GM23338 (cell line): ENCODE measurements at regions not wholly inside any gene's neighbourhood (a gene's known extent, or its start where the extent isn't known, plus 50 kb on each side); places are given as distances from the start of the nearest gene placed in this dataset.

Experiments
- ATAC-seq: fragments of 200-7000 bp; cut with Tn5 transposase; 3 replicates; pipeline ENCODE4 v1.9.1; 2020
- DNase-seq: peaks from one replicate; pipeline ENCODE4 v3.0.0-alpha.2; 2015; ENCODE audit warnings: low spot score
- H2AFZ ChIP-seq: fragments of 200-600 bp; sonication (generic); 2 replicates; pipeline ENCODE4 v1.8.0; 2016; ENCODE audit warnings: antibody characterized with exemption, mild to moderate bottlenecking, moderate library complexity
- H3F3A ChIP-seq: fragments of 200-600 bp; sonication (generic); replicated peaks from 2 replicates; pipeline ENCODE4 v1.8.0; 2017; ENCODE audit warnings: antibody characterized with exemption, mixed run types, low read depth
- H3K27ac ChIP-seq: fragments of 200-600 bp; sonication (generic); 2 replicates; pipeline ENCODE4 v1.6.1; 2016; ENCODE audit warnings: low read depth
- H3K27me3 ChIP-seq: fragments of 200-600 bp; sonication (generic); 2 replicates; pipeline ENCODE4 v1.8.0; 2016; ENCODE audit warnings: mild to moderate bottlenecking, mixed run types, moderate library complexity; ENCODE audit not compliant: insufficient read depth
- H3K36me3 ChIP-seq: fragments of 200-600 bp; sonication (generic); 2 replicates; pipeline ENCODE4 v1.8.0; 2016; ENCODE audit warnings: mild to moderate bottlenecking; ENCODE audit not compliant: insufficient read depth
- H3K4me1 ChIP-seq: fragments of 200-600 bp; sonication (generic); 2 replicates; pipeline ENCODE4 v1.8.0; 2016; ENCODE audit warnings: mild to moderate bottlenecking, moderate library complexity; ENCODE audit not compliant: insufficient read depth
- H3K4me2 ChIP-seq: fragments of 200-600 bp; sonication (generic); 2 replicates; pipeline ENCODE4 v1.7.1; 2017; ENCODE audit warnings: mixed run types
- H3K4me3 ChIP-seq: fragments of 200-600 bp; sonication (generic); 2 replicates; pipeline ENCODE4 v1.6.1; 2016; ENCODE audit warnings: mixed run types
- H3K79me2 ChIP-seq: fragments of 200-600 bp; sonication (generic); replicated peaks from 2 replicates; pipeline ENCODE4 v1.8.0; 2017; ENCODE audit warnings: mild to moderate bottlenecking; ENCODE audit not compliant: insufficient read depth
- H3K9me2 ChIP-seq: fragments of 200-600 bp; sonication (generic); 2 replicates; pipeline ENCODE4 v1.8.0; 2017; ENCODE audit not compliant: insufficient read depth
- H4K20me1 ChIP-seq: fragments of 200-600 bp; sonication (generic); replicated peaks from 2 replicates; pipeline ENCODE4 v1.8.0; 2017; ENCODE audit warnings: mild to moderate bottlenecking; ENCODE audit not compliant: insufficient read depth
- H3K27ac Mint-ChIP-seq: 2 replicates; pipeline ENCODE4 v1.8.0; 2020; ENCODE audit warnings: inconsistent platforms, mild to moderate bottlenecking, moderate library complexity, mixed read lengths
- H3K27me3 Mint-ChIP-seq: 3 replicates; pipeline ENCODE4 v1.8.0; 2022; ENCODE audit warnings: low read depth, mild to moderate bottlenecking, moderate library complexity, mixed read lengths, inconsistent platforms; ENCODE audit not compliant: insufficient read depth, poor library complexity
- H3K36me3 Mint-ChIP-seq: 3 replicates; pipeline ENCODE4 v1.8.0; 2021; ENCODE audit warnings: low read depth, mild to moderate bottlenecking, inconsistent platforms, moderate library complexity, mixed read lengths
- H3K4me1 Mint-ChIP-seq: 3 replicates; pipeline ENCODE4 v1.8.0; 2020; ENCODE audit warnings: mild to moderate bottlenecking, inconsistent platforms, mixed read lengths
- H3K4me3 Mint-ChIP-seq: 3 replicates; pipeline ENCODE4 v1.8.0; 2021; ENCODE audit warnings: moderate library complexity, mild to moderate bottlenecking, inconsistent platforms, mixed read lengths
- H3K9me3 Mint-ChIP-seq: 3 replicates; pipeline ENCODE4 v1.8.0; 2020; ENCODE audit warnings: moderate library complexity, mild to moderate bottlenecking, inconsistent platforms, mixed read lengths
- CREB1 ChIP-seq: fragments of 250-450 bp; sonication (Bioruptor Pico); IDR thresholded peaks from 2 replicates; pipeline ENCODE4 v1.5.0; 2020; ENCODE audit warnings: low read depth, mild to moderate bottlenecking, moderate library complexity
- EZH2 ChIP-seq: fragments of 200-600 bp; sonication (generic); IDR thresholded peaks from one replicate; pipeline ENCODE4 v1.8.0; 2017; ENCODE audit warnings: antibody characterized with exemption, mild to moderate bottlenecking, low read depth; ENCODE audit not compliant: unreplicated experiment
- EZH2phosphoT487 ChIP-seq: fragments of 200-600 bp; sonication (generic); IDR thresholded peaks from one replicate; pipeline ENCODE4 v1.8.1; 2018; ENCODE audit warnings: antibody characterized with exemption; ENCODE audit not compliant: unreplicated experiment
- JUNB ChIP-seq: IDR thresholded peaks from one replicate; pipeline ENCODE4 v1.6.1; 2016; ENCODE audit warnings: antibody characterized with exemption; ENCODE audit not compliant: unreplicated experiment
- NANOG ChIP-seq: IDR thresholded peaks from 2 replicates; pipeline ENCODE4 v1.6.1; 2016; ENCODE audit warnings: antibody characterized with exemption, borderline replicate concordance
- POLR2AphosphoS5 ChIP-seq: IDR thresholded peaks from 2 replicates; pipeline ENCODE4 v1.6.1; 2016; ENCODE audit warnings: antibody characterized with exemption, low read depth
- STAT1 ChIP-seq: IDR thresholded peaks from one replicate; pipeline ENCODE4 v1.6.1; 2016; ENCODE audit warnings: antibody characterized with exemption; ENCODE audit not compliant: unreplicated experiment
- ZNF114 ChIP-seq: fragments of 250-450 bp; sonication (Bioruptor Pico); IDR thresholded peaks from 2 replicates; pipeline ENCODE4 v1.5.0; 2020; ENCODE audit warnings: mild to moderate bottlenecking, moderate library complexity
- TF ChIP-seq, protein P1 (sequence below): fragments of 250-450 bp; sonication (Bioruptor Pico); IDR thresholded peaks from 2 replicates; pipeline ENCODE4 v1.5.0; 2020; ENCODE audit warnings: mild to moderate bottlenecking, moderate library complexity

DNA sequence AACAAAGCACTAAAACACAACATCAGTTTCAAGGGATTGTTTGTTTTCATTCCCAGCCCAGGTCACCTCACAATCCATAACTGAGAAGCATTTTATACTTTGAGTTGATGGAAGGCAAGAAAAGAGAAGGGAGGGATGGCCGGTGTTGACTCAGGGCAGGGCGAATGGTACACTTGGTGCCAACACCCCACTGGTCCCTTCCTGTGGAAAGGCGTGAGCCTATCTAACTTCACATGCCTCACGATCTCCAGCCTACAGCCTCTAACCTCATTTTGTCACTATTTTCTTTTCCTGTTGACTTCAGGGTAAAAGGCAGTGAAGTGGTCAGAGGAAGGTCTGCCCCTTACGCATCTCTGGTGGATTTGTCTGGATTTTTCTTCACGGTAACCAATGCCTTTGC, 53.5 kb upstream of the SASH1 start:
- no peaks in the 10 kb centered on the region for H3K4me1 Mint-ChIP-seq
- Histone ChIP-seq H4K20me1 (no peaks in the 10 kb centered on the region), H3K4me2 (no peak overlapping the region), H3K9me2 (no peaks in the 10 kb centered on the region), H3K4me1 (no peaks in the 10 kb centered on the region), H3K27me3 (no peaks in the 10 kb centered on the region), H3F3A (no peaks in the 10 kb centered on the region), H3K79me2 (no peaks in the 10 kb centered on the region), H3K27ac (no peak overlapping the region), H3K4me3 (no peak overlapping the region), H3K36me3 (no peaks in the 10 kb centered on the region), H2AFZ (peak overlapping the region; percentile 66; the same call in 1 of the 2 replicates)
- no peaks in the 10 kb centered on the region for H3K36me3 Mint-ChIP-seq
- no peak for ATAC-seq
- no peak overlapping the region for H3K27ac Mint-ChIP-seq
- no peak for TF ChIP-seq EZH2phosphoT487
- no peak for TF ChIP-seq EZH2
- no peak for TF ChIP-seq STAT1
- no peak for TF ChIP-seq ZNF114 (CRISPR knock-in tag)
- TF ChIP-seq JUNB, result no peak
- TF ChIP-seq CREB1 (CRISPR knock-in tag), result no peak
- no peak for TF ChIP-seq NANOG
- TF ChIP-seq, protein P1, sequence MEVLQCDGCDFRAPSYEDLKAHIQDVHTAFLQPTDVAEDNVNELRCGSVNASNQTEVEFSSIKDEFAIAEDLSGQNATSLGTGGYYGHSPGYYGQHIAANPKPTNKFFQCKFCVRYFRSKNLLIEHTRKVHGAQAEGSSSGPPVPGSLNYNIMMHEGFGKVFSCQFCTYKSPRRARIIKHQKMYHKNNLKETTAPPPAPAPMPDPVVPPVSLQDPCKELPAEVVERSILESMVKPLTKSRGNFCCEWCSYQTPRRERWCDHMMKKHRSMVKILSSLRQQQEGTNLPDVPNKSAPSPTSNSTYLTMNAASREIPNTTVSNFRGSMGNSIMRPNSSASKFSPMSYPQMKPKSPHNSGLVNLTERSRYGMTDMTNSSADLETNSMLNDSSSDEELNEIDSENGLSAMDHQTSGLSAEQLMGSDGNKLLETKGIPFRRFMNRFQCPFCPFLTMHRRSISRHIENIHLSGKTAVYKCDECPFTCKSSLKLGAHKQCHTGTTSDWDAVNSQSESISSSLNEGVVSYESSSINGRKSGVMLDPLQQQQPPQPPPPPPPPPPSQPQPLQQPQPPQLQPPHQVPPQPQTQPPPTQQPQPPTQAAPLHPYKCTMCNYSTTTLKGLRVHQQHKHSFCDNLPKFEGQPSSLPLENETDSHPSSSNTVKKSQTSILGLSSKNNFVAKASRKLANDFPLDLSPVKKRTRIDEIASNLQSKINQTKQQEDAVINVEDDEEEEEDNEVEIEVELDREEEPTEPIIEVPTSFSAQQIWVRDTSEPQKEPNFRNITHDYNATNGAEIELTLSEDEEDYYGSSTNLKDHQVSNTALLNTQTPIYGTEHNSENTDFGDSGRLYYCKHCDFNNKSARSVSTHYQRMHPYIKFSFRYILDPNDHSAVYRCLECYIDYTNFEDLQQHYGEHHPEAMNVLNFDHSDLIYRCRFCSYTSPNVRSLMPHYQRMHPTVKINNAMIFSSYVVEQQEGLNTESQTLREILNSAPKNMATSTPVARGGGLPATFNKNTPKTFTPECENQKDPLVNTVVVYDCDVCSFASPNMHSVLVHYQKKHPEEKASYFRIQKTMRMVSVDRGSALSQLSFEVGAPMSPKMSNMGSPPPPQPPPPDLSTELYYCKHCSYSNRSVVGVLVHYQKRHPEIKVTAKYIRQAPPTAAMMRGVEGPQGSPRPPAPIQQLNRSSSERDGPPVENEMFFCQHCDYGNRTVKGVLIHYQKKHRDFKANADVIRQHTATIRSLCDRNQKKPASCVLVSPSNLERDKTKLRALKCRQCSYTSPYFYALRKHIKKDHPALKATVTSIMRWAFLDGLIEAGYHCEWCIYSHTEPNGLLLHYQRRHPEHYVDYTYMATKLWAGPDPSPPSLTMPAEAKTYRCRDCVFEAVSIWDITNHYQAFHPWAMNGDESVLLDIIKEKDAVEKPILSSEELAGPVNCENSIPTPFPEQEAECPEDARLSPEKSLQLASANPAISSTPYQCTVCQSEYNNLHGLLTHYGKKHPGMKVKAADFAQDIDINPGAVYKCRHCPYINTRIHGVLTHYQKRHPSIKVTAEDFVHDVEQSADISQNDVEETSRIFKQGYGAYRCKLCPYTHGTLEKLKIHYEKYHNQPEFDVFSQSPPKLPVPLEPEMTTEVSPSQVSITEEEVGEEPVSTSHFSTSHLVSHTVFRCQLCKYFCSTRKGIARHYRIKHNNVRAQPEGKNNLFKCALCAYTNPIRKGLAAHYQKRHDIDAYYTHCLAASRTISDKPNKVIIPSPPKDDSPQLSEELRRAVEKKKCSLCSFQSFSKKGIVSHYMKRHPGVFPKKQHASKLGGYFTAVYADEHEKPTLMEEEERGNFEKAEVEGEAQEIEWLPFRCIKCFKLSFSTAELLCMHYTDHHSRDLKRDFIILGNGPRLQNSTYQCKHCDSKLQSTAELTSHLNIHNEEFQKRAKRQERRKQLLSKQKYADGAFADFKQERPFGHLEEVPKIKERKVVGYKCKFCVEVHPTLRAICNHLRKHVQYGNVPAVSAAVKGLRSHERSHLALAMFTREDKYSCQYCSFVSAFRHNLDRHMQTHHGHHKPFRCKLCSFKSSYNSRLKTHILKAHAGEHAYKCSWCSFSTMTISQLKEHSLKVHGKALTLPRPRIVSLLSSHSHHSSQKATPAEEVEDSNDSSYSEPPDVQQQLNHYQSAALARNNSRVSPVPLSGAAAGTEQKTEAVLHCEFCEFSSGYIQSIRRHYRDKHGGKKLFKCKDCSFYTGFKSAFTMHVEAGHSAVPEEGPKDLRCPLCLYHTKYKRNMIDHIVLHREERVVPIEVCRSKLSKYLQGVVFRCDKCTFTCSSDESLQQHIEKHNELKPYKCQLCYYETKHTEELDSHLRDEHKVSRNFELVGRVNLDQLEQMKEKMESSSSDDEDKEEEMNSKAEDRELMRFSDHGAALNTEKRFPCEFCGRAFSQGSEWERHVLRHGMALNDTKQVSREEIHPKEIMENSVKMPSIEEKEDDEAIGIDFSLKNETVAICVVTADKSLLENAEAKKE (CRISPR knock-in tag), result no peak
- no peak for DNase-seq
- peaks cover 9% of the 10 kb centered on the region for H3K27me3 Mint-ChIP-seq
- H3K4me3 Mint-ChIP-seq, result no peak overlapping the region
- H3K9me3 Mint-ChIP-seq, result no peaks in the 10 kb centered on the region

DNA sequence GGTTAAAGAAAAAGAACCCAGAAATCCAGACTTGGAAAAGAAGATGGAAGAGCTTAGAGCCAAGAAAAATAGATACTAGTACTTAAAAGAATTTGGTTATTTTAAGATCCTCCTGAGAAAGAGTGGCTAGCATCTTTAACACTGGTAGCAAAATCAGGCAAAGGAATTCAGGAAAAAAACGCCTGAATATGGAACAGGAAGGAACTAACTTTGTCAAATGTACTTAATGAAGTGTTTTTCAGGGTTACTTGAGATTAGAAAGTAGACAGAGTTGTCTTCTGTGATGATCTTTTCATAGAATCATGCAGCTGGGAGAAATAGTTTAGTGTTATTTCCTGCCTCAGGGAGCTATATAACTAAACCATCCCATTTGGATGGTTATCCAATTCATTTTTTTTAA, 50.8 kb upstream of the SASH1 start:
- no peaks in the 10 kb centered on the region for H3K36me3 ChIP-seq
- Mint-ChIP-seq H3K27ac (no peak overlapping the region), H3K4me1 (peaks cover 5% of the 10 kb centered on the region; the same call in 2 of the 3 replicates), H3K4me3 (no peak overlapping the region), H3K9me3 (no peaks in the 10 kb centered on the region), H3K36me3 (no peaks in the 10 kb centered on the region), H3K27me3 (peaks cover 9% of the 10 kb centered on the region)
- H3K4me1 ChIP-seq, result no peaks in the 10 kb centered on the region
- no peaks in the 10 kb centered on the region for H4K20me1 ChIP-seq
- H3K79me2 ChIP-seq, result no peaks in the 10 kb centered on the region
- no peak overlapping the region for H3K27ac ChIP-seq
- H3K27me3 ChIP-seq, result no peaks in the 10 kb centered on the region
- DNase-seq, result no peak
- no peaks in the 10 kb centered on the region for H3K9me2 ChIP-seq
- no peaks in the 10 kb centered on the region for H3F3A ChIP-seq
- no peak for ATAC-seq
- no peak overlapping the region for H3K4me2 ChIP-seq
- H3K4me3 ChIP-seq, result no peak overlapping the region
- H2AFZ ChIP-seq, result no peak overlapping the region
- TF ChIP-seq POLR2AphosphoS5 (no peak), JUNB (no peak), STAT1 (no peak), NANOG (no peak)
